A549 (cell line): ENCODE measurements at regions not wholly inside any gene's neighbourhood (a gene's known extent, or its start where the extent isn't known, plus 50 kb on each side); places are given as distances from the start of the nearest gene placed in this dataset.

ENCODE experiments used
- ATAC-seq, 2 experiments: fragments of 200-7000 bp in 1 of 2; fragments of >200 bp in 1 of 2; cut with Nextera tagmentation in 1 of 2; cut with Tn5 transposase in 1 of 2; 3 replicates each; pipeline versions ENCODE4 v1.8.0 to v1.9.1; 2018 to 2020; ENCODE audit warnings: mild to moderate bottlenecking in 1 of 2, moderate library complexity in 1 of 2
- CTCF ChIA-PET: fragments of 300-600 bp; sonication (Branson Sonifier 250); formaldehyde crosslinking; extraction: SDS; loops from one replicate; lab custom pipeline; 2021; ENCODE audit warnings: antibody characterized with exemption, inconsistent platforms; lab: Yijun Ruan, JAX
- POLR2A ChIA-PET: fragments of 350-600 bp; formaldehyde crosslinking; extraction: SDS; loops from one replicate; lab custom pipeline; 2021; ENCODE audit warnings: antibody characterized with exemption, inconsistent platforms; lab: Yijun Ruan, JAX
- DNase-seq, 2 experiments: peaks; one replicate each; pipeline versions ENCODE4 v3.0.0 to v3.0.0-alpha.2; 2011 to 2016; ENCODE audit warnings: low read depth in 1 of 2, low spot score in 1 of 2
- FAIRE-seq: peaks from 2 replicates; lab custom pipeline; 2011; peaks lifted over from hg19 to GRCh38; lab: Jason Lieb, UNC
- H3K27ac ChIP-seq, 2 experiments: fragments of >200 bp; sonication (Bioruptor Twin); formaldehyde crosslinking; 3 replicates each; pipeline ENCODE4 v1.5.1; 2016 to 2017
- H3K4me1 ChIP-seq: fragments of >200 bp; sonication (Bioruptor Twin); formaldehyde crosslinking; 3 replicates; pipeline ENCODE4 v1.6.1; 2016
- H3K4me2 ChIP-seq: fragments of >200 bp; sonication (Bioruptor Twin); formaldehyde crosslinking; 3 replicates; pipeline ENCODE4 v1.6.1; 2016
- H3K4me3 ChIP-seq: fragments of >200 bp; sonication (Bioruptor Twin); formaldehyde crosslinking; 3 replicates; pipeline ENCODE4 v1.5.1; 2016
- H3K9me3 ChIP-seq: fragments of >200 bp; sonication (Bioruptor Twin); formaldehyde crosslinking; 3 replicates; pipeline ENCODE4 v1.6.1; 2016
- CHD4 ChIP-seq: fragments of 200-600 bp; sonication (generic); IDR thresholded peaks from 2 replicates; pipeline ENCODE4 v1.6.1; 2016; ENCODE audit warnings: antibody characterized with exemption, mild to moderate bottlenecking, borderline replicate concordance
- CTCF ChIP-seq: fragments of >200 bp; sonication (Bioruptor Twin); formaldehyde crosslinking; IDR thresholded peaks from 3 replicates; pipeline ENCODE4 v1.5.1; 2016
- E2F6 ChIP-seq: IDR thresholded peaks from 2 replicates; pipeline ENCODE4 v1.6.1; 2012; ENCODE audit warnings: low read depth, borderline replicate concordance
- EHMT2 ChIP-seq: fragments of 200-600 bp; sonication (generic); IDR thresholded peaks from 2 replicates; pipeline ENCODE4 v1.6.1; 2016; ENCODE audit warnings: antibody characterized with exemption, low read depth, mild to moderate bottlenecking, moderate library complexity
- FOSL2 ChIP-seq, 2 experiments: fragments of 450-650 bp in 1 of 2; fragments of >200 bp in 1 of 2; sonication (Bioruptor Twin) in 1 of 2; formaldehyde crosslinking; IDR thresholded peaks; 2 replicates each; pipeline versions ENCODE4 v1.5.0 to v1.6.1; 2016 to 2020; ENCODE audit warnings: mild to moderate bottlenecking in 1 of 2, moderate library complexity in 1 of 2
- GATA3 ChIP-seq: IDR thresholded peaks from 2 replicates; pipeline ENCODE4 v1.6.1; 2012; ENCODE audit warnings: borderline replicate concordance
- HMGXB4 ChIP-seq: fragments of 250-450 bp; sonication (Bioruptor Pico); IDR thresholded peaks from 2 replicates; pipeline ENCODE4 v1.5.0; 2021; ENCODE audit warnings: mild to moderate bottlenecking, moderate library complexity, borderline replicate concordance
- HOXB5 ChIP-seq: fragments of 250-450 bp; sonication (Bioruptor Pico); IDR thresholded peaks from 2 replicates; pipeline ENCODE4 v1.5.0; 2020; ENCODE audit warnings: mild to moderate bottlenecking, moderate library complexity
- JUN ChIP-seq, 2 experiments: fragments of >200 bp; sonication (Bioruptor Twin); formaldehyde crosslinking; IDR thresholded peaks; 2 replicates in 1 of 2; 3 replicates in 1 of 2; pipeline ENCODE4 v1.6.1; 2016 to 2017
- JUNB ChIP-seq: fragments of >200 bp; sonication (Bioruptor Twin); formaldehyde crosslinking; IDR thresholded peaks from 2 replicates; pipeline ENCODE4 v1.6.1; 2016
- KDM1A ChIP-seq: fragments of 200-600 bp; sonication (generic); IDR thresholded peaks from 2 replicates; pipeline ENCODE4 v1.6.1; 2016; ENCODE audit warnings: low read depth, mild to moderate bottlenecking
- MAZ ChIP-seq: fragments of 150-350 bp; IDR thresholded peaks from 2 replicates; pipeline ENCODE4 v1.6.1; 2014; ENCODE audit warnings: antibody characterized with exemption, low read depth, low read length, borderline replicate concordance
- NFE2L2 ChIP-seq: fragments of 150-350 bp; conservative IDR thresholded peaks from 2 replicates; pipeline ENCODE4 v1.6.1; 2014; ENCODE audit warnings: low read length
- POLR2AphosphoS2 ChIP-seq: conservative IDR thresholded peaks from 2 replicates; pipeline ENCODE4 v1.6.1; 2012; ENCODE audit warnings: low read length, improper control_type of control experiment, inconsistent platforms
- RAD21 ChIP-seq, 2 experiments: fragments of >200 bp in 1 of 2; sonication (Bioruptor Twin) in 1 of 2; formaldehyde crosslinking in 1 of 2; IDR thresholded peaks in 1 of 2; conservative IDR thresholded peaks in 1 of 2; 2 replicates in 1 of 2; 3 replicates in 1 of 2; pipeline ENCODE4 v1.6.1; 2012 to 2018; ENCODE audit warnings: inconsistent platforms in 1 of 2
- RARB ChIP-seq: fragments of 250-450 bp; sonication (Bioruptor Pico); IDR thresholded peaks from 2 replicates; pipeline ENCODE4 v1.8.0; 2021; ENCODE audit warnings: mild to moderate bottlenecking, moderate library complexity
- RFX5 ChIP-seq: fragments of 450-650 bp; IDR thresholded peaks from 2 replicates; pipeline ENCODE4 v1.7.1; 2014; ENCODE audit warnings: antibody characterized with exemption, mild to moderate bottlenecking, moderate library complexity
- RNF2 ChIP-seq: fragments of 200-600 bp; sonication (generic); IDR thresholded peaks from 2 replicates; pipeline ENCODE4 v1.6.1; 2016; ENCODE audit warnings: low read depth, mild to moderate bottlenecking, antibody characterized with exemption, moderate library complexity, borderline replicate concordance
- SMC3 ChIP-seq: fragments of >200 bp; sonication (Bioruptor Twin); formaldehyde crosslinking; IDR thresholded peaks from 3 replicates; pipeline ENCODE4 v1.6.1; 2018; ENCODE audit warnings: inconsistent platforms
- SREBF2 ChIP-seq: fragments of 450-650 bp; IDR thresholded peaks from 2 replicates; pipeline ENCODE4 v1.6.1; 2014; ENCODE audit warnings: mild to moderate bottlenecking, moderate library complexity
- TP53 ChIP-seq: fragments of 250-450 bp; sonication (Bioruptor Pico); IDR thresholded peaks from 2 replicates; pipeline ENCODE4 v1.5.0; 2021; ENCODE audit warnings: mild to moderate bottlenecking, moderate library complexity
- ZNF302 ChIP-seq: fragments of 250-450 bp; sonication (Bioruptor Pico); IDR thresholded peaks from 2 replicates; pipeline ENCODE4 v1.9.0; 2021; ENCODE audit warnings: inconsistent platforms, mild to moderate bottlenecking, moderate library complexity
- WGBS: methylation state at CpG from one replicate; pipeline ENCODE4 v1.1.6; 2017; ENCODE audit errors: missing lambda C conversion rate; 5-methylcytosine and 5-hydroxymethylcytosine counted together

GRCh38 chr12:19572920-19573558, 133.7 kb downstream of the AEBP2 start:
- ATAC-seq, result peak in 1 of 2 experiments; percentile 66; a peak in 3 of 6 replicates
- no peak for FAIRE-seq
- Histone ChIP-seq H3K4me3 (no peak overlapping the region), H3K4me1 (peaks cover 10% of the 10 kb centered on the region; the same call in 2 of the 3 replicates), H3K9me3 (no peaks in the 10 kb centered on the region), H3K4me2 (no peak overlapping the region), H3K27ac (no peak overlapping the region)
- peak in 1 of 2 experiments; percentile 68 for DNase-seq
- WGBS, result 76% methylated on average over 16 of the region's 16 CpGs
- CTCF ChIA-PET, result interaction anchor here (0.7 to 1.4 kb wide), 2 partner anchors 26 to 1989 kb away, joined by 3 read pairs; no protein-coding TSS in a partner anchor
- TF ChIP-seq CTCF, result peak; percentile 48
- peak; percentile 32; the same call in 1 of the 3 replicates for TF ChIP-seq SMC3
- TF ChIP-seq ZNF302 (CRISPR knock-in tag), result no peak
- TF ChIP-seq RARB (CRISPR knock-in tag), result no peak
- TF ChIP-seq RFX5, result no peak
- no peak for TF ChIP-seq JUNB
- peak; percentile 48 to 70; a peak in 4 of 5 replicates for TF ChIP-seq RAD21 (conservative IDR thresholded peaks at IDR 0.05 in 1 of 2, IDR thresholded peaks at IDR 0.05 in 1 of 2)
- TF ChIP-seq, all 56 proteins: peak for 3
- POLR2A ChIA-PET, result no interaction called here

- CTCF ChIA-PET, result interaction anchor here (0.7 kb wide), 1 partner anchor 1988 kb away, joined by 3 read pairs; no protein-coding TSS in a partner anchor
- no peak for FAIRE-seq
- no peak for ATAC-seq
- TF ChIP-seq FOSL2 (IDR thresholded peaks at IDR 0.05) (no peak), FOSL2 (CRISPR knock-in tag; IDR thresholded peaks at IDR 0.05) (no peak), JUN (IDR thresholded peaks at IDR 0.05) (no peak), NFE2L2 (no peak), EHMT2 (no peak), POLR2AphosphoS2 (no peak), SREBF2 (no peak), E2F6 (no peak), KDM1A (no peak), SMC3 (no peak), HOXB5 (CRISPR knock-in tag) (no peak), GATA3 (no peak), CHD4 (no peak), MAZ (no peak), TP53 (no peak)
- TF ChIP-seq, all 56 proteins: peak for 0
- Histone ChIP-seq H3K4me2 (no peak overlapping the region), H3K4me1 (peaks cover 10% of the 10 kb centered on the region; the same call in 2 of the 3 replicates), H3K4me3 (no peak overlapping the region), H3K27ac (no peak overlapping the region), H3K9me3 (no peaks in the 10 kb centered on the region)
- 95% methylated on average over 9 of the region's 11 CpGs for WGBS
- DNase-seq, result no peak
- POLR2A ChIA-PET, result no interaction called here
Measured at GRCh38 chr12:19573866-19574265, 134.6 kb downstream of the AEBP2 start.

GRCh38 chr12:19574601-19575000, 135.3 kb downstream of the AEBP2 start:
- no peak overlapping the region for H3K27ac ChIP-seq
- POLR2A ChIA-PET, result no interaction called here
- no peak overlapping the region for H3K4me2 ChIP-seq
- H3K9me3 ChIP-seq, result no peaks in the 10 kb centered on the region
- H3K4me3 ChIP-seq, result no peak overlapping the region
- CTCF ChIA-PET, result interaction anchor here (0.7 to 1.4 kb wide), 3 partner anchors 10 to 69 kb away, joined by 3 to 4 read pairs (median 3); no protein-coding TSS in a partner anchor
- ATAC-seq (peak; percentile 64 to 87; a peak in 5 of 6 replicates), DNase-seq (peak; percentile 10 to 27), FAIRE-seq (no peak)
- peaks cover 10% of the 10 kb centered on the region; the same call in 2 of the 3 replicates for H3K4me1 ChIP-seq
- no peak for TF ChIP-seq HMGXB4 (CRISPR knock-in tag)
- TF ChIP-seq RNF2, result no peak
- TF ChIP-seq E2F6, result no peak
- TF ChIP-seq MAZ, result no peak
- peak in 1 of 2 experiments; percentile 30; a peak in 1 of 5 replicates for TF ChIP-seq RAD21 (conservative IDR thresholded peaks at IDR 0.05 in 1 of 2, IDR thresholded peaks at IDR 0.05 in 1 of 2)
